Lower leg skin (tissue), 3 donors: ENCODE measurements at regions not wholly inside any gene's neighbourhood (a gene's known extent, or its start where the extent isn't known, plus 50 kb on each side); places are given as distances from the start of the nearest gene placed in this dataset.

Source experiments
- CTCF ChIP-seq, 3 donors: fragments of 450-650 bp; IDR thresholded peaks; one replicate each; pipeline ENCODE4 v1.5.1; 2016; ENCODE audit warnings: antibody characterized with exemption in 3 of 3, mild to moderate bottlenecking in 3 of 3, moderate library complexity in 2 of 3
- POLR2A ChIP-seq, 2 donors: fragments of 450-650 bp; IDR thresholded peaks; one replicate each; pipeline ENCODE4 v1.6.1; 2016 to 2017; ENCODE audit warnings: antibody characterized with exemption in 2 of 2, mild to moderate bottlenecking in 1 of 2, moderate library complexity in 1 of 2

- TF ChIP-seq POLR2A (IDR thresholded peaks at IDR 0.05) = no peak
- no peak for TF ChIP-seq CTCF (IDR thresholded peaks at IDR 0.05)
Measured at GRCh38 chr22:48696371-48696770, 1131.3 kb downstream of the BRD1 start.
